A673 (cell line): ENCODE measurements at regions not wholly inside any gene's neighbourhood (a gene's known extent, or its start where the extent isn't known, plus 50 kb on each side); places are given as distances from the start of the nearest gene placed in this dataset.

Source experiments
- EZH2 ChIP-seq: fragments of 200-600 bp; sonication (generic); IDR thresholded peaks from 2 replicates; pipeline ENCODE4 v1.6.1; 2017; ENCODE audit warnings: borderline replicate concordance, low read depth, mild to moderate bottlenecking, mixed read lengths, antibody characterized with exemption, low read length; ENCODE audit not compliant: poor library complexity, severe bottlenecking
- TF ChIP-seq, protein P1 (sequence below): fragments of 300-800, 200-600 bp; sonication (generic); conservative IDR thresholded peaks from 2 replicates; pipeline ENCODE4 v1.5.1; 2017; ENCODE audit warnings: low read depth, mild to moderate bottlenecking, antibody characterized with exemption, low read length, moderate library complexity, mixed read lengths

DNA sequence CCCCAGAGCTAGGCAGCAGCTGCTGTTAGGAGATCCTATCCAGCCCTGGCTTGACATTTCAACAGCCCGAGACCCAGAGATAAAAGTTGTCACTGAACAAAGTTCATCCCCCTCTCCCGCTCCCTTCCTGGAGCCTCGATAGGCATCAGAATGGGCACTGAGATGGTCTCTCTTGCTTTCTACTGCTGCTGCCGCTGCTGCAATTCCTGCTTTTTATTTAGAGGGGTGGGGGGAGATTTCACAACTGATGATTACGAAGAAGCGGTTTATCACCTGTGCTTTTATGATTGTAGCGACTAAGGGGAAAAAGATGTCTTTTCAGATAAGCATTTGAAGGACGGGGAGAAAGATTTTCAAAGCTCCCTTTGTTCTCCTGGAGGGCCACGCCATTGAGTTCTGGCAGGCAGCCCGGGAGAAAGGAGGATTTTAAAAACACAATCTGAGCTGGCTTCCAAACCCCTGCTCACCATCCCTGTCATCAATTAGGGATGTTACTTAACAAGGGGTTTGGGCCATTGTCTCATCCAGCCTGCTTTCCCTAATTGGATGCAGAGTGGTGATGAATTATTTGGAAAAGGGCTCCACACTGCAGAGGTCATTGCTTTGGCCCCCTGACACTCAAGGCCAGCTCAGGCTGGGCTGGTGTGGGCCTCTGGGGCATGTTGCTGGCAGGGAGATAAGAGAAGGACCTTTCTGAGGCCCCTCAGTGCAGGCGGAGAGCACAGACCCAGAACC is 344.7 kb downstream of the BUD13 start:
- TF ChIP-seq, protein P1, sequence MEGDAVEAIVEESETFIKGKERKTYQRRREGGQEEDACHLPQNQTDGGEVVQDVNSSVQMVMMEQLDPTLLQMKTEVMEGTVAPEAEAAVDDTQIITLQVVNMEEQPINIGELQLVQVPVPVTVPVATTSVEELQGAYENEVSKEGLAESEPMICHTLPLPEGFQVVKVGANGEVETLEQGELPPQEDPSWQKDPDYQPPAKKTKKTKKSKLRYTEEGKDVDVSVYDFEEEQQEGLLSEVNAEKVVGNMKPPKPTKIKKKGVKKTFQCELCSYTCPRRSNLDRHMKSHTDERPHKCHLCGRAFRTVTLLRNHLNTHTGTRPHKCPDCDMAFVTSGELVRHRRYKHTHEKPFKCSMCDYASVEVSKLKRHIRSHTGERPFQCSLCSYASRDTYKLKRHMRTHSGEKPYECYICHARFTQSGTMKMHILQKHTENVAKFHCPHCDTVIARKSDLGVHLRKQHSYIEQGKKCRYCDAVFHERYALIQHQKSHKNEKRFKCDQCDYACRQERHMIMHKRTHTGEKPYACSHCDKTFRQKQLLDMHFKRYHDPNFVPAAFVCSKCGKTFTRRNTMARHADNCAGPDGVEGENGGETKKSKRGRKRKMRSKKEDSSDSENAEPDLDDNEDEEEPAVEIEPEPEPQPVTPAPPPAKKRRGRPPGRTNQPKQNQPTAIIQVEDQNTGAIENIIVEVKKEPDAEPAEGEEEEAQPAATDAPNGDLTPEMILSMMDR, result no peak
- no peak for TF ChIP-seq EZH2
